Thoracic aorta (tissue), 2 donors: ENCODE measurements at regions not wholly inside any gene's neighbourhood (a gene's known extent, or its start where the extent isn't known, plus 50 kb on each side); places are given as distances from the start of the nearest gene placed in this dataset.
"Not testable (repeated sequence)": the region's sequence is repeated elsewhere in the genome, so short reads cannot be mapped to it uniquely, and the experiment has no call there.

Experiments
- ATAC-seq: fragments of 150-250 bp; one replicate; pipeline ENCODE4 v1.8.0; 2017; ENCODE audit warnings: low read depth; ENCODE audit not compliant: insufficient number of reproducible peaks, low FRiP score
- DNase-seq: peaks from one replicate; pipeline ENCODE4 v3.0.0-alpha.2; 2020; ENCODE audit warnings: low spot score
- H3K27ac ChIP-seq, 2 donors: fragments of 200-600 bp; sonication (generic); 1 replicate in 1 of 2; 2 replicates in 1 of 2; pipeline ENCODE4 v1.5.1; 2016; ENCODE audit warnings: mild to moderate bottlenecking in 2 of 2, moderate library complexity in 2 of 2
- H3K27me3 ChIP-seq: fragments of 200-600 bp; sonication (generic); replicated peaks from 2 replicates; pipeline ENCODE4 v1.6.0; 2016; ENCODE audit warnings: mild to moderate bottlenecking; ENCODE audit not compliant: insufficient read depth
- H3K36me3 ChIP-seq: fragments of 200-600 bp; sonication (generic); one replicate; pipeline ENCODE4 v1.5.1; 2016
- H3K4me1 ChIP-seq, 2 donors: fragments of 200-600 bp; sonication (generic); 1 replicate in 1 of 2; 2 replicates in 1 of 2; pipeline versions ENCODE4 v1.5.1 to v1.6.0; 2016; ENCODE audit warnings: low read depth in 2 of 2, mild to moderate bottlenecking in 1 of 2; ENCODE audit not compliant: control insufficient read depth in 1 of 2
- H3K4me3 ChIP-seq: fragments of 200-600 bp; sonication (generic); 2 replicates; pipeline ENCODE4 v1.5.1; 2016; ENCODE audit warnings: mild to moderate bottlenecking
- H3K9me3 ChIP-seq: fragments of 200-600 bp; sonication (generic); 2 replicates; pipeline ENCODE4 v1.5.1; 2016
- TF ChIP-seq, protein P1 (sequence below): fragments of 200-600 bp; sonication (generic); IDR thresholded peaks from one replicate; pipeline ENCODE4 v1.5.1; 2019; ENCODE audit warnings: antibody characterized with exemption

DNA sequence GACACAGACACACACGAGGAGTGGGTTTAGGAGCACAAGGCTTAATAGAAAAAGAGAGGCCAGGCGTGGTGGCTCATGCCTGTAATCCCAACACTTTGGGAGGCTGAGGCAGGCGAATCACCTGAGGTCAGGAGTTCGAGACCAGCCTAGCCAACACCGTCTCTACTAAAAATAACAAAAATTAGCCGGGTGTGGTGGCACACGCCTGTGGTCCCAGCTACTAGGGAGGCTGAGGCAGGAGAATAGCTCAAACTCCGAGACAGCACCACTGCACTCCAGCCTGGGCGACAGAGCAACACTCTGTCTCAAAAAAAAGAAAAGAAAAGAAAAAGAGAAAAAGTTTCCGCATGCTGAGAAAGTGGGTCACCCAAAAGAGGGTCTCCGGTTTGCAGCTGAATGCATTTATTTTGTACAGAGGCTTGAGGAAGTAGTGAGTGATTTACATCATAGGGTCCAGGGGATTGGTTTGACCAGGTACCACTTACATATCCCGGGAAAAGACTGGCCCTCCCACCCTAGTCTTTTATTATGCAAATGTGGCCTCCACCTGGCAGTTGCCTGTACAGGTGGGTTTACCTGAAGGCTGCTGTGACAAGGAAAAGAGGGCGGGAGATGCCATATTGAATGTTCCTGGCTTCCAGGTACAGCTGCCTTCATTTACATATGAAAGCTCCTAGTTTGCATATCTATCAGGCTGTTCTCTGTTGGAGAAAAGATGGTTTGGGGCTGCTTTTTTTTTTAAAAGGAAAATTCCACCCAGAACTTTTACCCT lies 366.2 kb upstream of the GRAMD2B start:
- DNase-seq (no peak), ATAC-seq (no peak)
- Histone ChIP-seq H3K27ac (no peak overlapping the region), H3K4me3 (no peak overlapping the region), H3K4me1 (no peaks in the 10 kb centered on the region), H3K9me3 (no peaks in the 10 kb centered on the region), H3K36me3 (no peaks in the 10 kb centered on the region), H3K27me3 (no peaks in the 10 kb centered on the region)
- TF ChIP-seq, protein P1, sequence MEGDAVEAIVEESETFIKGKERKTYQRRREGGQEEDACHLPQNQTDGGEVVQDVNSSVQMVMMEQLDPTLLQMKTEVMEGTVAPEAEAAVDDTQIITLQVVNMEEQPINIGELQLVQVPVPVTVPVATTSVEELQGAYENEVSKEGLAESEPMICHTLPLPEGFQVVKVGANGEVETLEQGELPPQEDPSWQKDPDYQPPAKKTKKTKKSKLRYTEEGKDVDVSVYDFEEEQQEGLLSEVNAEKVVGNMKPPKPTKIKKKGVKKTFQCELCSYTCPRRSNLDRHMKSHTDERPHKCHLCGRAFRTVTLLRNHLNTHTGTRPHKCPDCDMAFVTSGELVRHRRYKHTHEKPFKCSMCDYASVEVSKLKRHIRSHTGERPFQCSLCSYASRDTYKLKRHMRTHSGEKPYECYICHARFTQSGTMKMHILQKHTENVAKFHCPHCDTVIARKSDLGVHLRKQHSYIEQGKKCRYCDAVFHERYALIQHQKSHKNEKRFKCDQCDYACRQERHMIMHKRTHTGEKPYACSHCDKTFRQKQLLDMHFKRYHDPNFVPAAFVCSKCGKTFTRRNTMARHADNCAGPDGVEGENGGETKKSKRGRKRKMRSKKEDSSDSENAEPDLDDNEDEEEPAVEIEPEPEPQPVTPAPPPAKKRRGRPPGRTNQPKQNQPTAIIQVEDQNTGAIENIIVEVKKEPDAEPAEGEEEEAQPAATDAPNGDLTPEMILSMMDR = no peak

DNA sequence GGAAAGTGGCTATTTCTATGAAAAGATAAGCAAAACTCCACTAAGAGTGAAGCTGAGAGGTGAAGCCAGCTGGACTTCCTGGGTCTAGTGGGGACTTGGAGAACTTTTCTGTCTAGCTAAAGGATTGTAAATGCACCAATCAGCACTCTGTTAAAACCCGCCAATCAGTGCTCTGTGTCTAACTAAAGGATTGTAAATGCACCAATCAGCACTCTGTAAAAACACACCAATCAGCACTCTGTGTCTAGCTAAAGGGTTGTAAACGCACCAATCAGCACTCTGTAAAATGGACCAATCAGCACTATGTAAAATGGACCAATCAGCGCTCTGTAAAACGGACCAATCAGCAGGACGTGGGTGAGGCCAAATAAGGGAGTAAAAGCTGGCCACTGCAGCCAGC lies 364.8 kb upstream of the GRAMD2B start:
- ATAC-seq, H3K27me3 ChIP-seq, H3K27ac ChIP-seq, H3K9me3 ChIP-seq, DNase-seq, H3K4me1 ChIP-seq, H3K4me3 ChIP-seq, H3K36me3 ChIP-seq: not testable (repeated sequence)

DNA sequence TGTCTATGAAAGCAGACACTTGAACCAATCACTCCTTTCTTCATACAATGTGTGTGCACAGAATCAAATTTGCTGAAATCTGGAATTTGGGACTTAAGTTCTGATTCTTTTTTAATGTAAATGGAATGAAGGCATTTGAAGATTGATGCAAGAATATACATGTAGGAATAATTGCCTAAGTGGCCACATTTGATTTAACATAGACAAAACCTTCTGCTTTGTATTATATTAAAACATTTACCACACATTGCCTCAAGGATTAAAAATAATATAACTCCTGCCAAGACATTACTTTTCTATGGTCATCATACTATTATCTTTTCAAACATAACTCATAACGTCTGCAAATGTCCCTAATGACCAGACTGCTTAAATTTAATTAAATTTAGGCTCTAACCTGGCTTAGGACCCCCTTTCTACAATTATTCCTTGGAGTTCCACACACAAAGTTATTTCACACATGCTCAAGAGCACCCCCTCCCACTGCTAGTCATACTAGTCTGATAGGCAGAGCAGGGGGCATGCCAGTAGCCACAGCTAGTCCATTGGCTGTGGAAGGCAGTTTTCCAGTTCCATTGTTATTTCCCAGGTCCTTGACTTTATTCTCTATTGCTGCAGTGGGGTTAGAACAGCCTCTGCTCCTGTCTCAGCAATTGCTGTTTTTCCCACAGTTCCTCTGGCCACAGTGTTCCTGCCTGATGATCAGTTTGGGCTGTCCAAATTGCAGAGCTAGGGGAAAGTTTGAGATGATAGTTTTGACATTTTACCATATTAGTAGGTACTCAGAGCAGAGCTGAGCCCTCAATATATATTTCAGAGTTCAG lies 360.6 kb upstream of the GRAMD2B start:
- H3K4me3 ChIP-seq = no peak overlapping the region
- no peaks in the 10 kb centered on the region for H3K27me3 ChIP-seq
- H3K27ac ChIP-seq = no peak overlapping the region
- ATAC-seq = no peak
- TF ChIP-seq, protein P1 = no peak
- DNase-seq = no peak
- H3K9me3 ChIP-seq = no peaks in the 10 kb centered on the region
- H3K36me3 ChIP-seq = no peaks in the 10 kb centered on the region
- no peaks in the 10 kb centered on the region for H3K4me1 ChIP-seq

DNA sequence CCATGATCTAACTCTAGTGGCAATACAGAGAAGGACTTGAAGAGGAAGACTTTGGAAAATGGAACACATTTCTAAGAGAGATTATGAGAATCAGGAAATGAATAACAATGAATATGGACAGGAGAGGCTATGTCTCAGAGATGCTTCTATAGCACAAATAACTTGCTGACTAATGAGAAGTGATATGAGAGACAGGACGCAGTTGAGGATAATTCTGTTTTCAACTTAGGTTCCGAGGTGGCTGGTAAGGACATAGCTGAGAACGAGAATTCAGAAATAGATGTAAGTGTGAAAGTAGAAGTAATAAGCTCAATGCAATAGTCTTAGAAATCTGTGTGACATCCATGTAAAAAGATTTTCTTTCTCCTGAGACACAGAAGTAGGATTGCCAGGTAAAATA lies 358.1 kb upstream of the GRAMD2B start:
- Histone ChIP-seq H3K4me1 (no peaks in the 10 kb centered on the region), H3K27ac (no peak overlapping the region), H3K36me3 (no peaks in the 10 kb centered on the region), H3K4me3 (no peak overlapping the region), H3K27me3 (no peaks in the 10 kb centered on the region), H3K9me3 (no peaks in the 10 kb centered on the region)
- DNase-seq = no peak
- no peak for ATAC-seq
- TF ChIP-seq, protein P1 = no peak

DNA sequence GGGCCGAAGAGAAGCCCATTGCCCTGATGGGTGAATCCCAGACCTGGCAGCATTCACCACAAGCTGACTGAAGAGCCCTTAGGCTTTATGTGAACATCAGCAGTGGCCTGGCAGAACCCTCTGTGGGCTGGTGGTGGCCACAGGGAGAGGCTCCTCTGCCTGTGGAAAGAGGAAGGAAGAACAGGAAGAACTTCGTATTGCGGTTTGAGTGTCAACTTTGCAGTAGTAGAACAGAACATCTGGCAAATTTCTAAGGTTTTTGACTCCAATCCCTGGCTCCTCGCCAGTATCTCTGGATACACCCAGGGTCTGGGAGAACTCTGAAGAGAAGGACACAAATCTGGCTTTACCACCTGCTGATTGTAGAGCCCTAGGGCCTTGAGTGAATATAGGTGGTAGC lies 356.4 kb upstream of the GRAMD2B start:
- DNase-seq (no peak), ATAC-seq (no peak)
- no peaks in the 10 kb centered on the region for H3K27me3 ChIP-seq
- no peak overlapping the region for H3K4me3 ChIP-seq
- H3K27ac ChIP-seq = no peak overlapping the region
- no peaks in the 10 kb centered on the region for H3K36me3 ChIP-seq
- TF ChIP-seq, protein P1 = no peak
- no peaks in the 10 kb centered on the region for H3K9me3 ChIP-seq
- H3K4me1 ChIP-seq = no peaks in the 10 kb centered on the region
